HG03378 (cell line): ENCODE measurements at regions not wholly inside any gene's neighbourhood (a gene's known extent, or its start where the extent isn't known, plus 50 kb on each side); places are given as distances from the start of the nearest gene placed in this dataset.
"Not testable (repeated sequence)": the region's sequence is repeated elsewhere in the genome, so short reads cannot be mapped to it uniquely, and the experiment has no call there.

Experiments used
- ATAC-seq: cut with Tn5 transposase; IDR thresholded peaks from one replicate; pipeline ENCODE4 v1.9.1; 2021; ENCODE audit warnings: mild to moderate bottlenecking, moderate library complexity; ENCODE audit not compliant: unreplicated experiment

DNA sequence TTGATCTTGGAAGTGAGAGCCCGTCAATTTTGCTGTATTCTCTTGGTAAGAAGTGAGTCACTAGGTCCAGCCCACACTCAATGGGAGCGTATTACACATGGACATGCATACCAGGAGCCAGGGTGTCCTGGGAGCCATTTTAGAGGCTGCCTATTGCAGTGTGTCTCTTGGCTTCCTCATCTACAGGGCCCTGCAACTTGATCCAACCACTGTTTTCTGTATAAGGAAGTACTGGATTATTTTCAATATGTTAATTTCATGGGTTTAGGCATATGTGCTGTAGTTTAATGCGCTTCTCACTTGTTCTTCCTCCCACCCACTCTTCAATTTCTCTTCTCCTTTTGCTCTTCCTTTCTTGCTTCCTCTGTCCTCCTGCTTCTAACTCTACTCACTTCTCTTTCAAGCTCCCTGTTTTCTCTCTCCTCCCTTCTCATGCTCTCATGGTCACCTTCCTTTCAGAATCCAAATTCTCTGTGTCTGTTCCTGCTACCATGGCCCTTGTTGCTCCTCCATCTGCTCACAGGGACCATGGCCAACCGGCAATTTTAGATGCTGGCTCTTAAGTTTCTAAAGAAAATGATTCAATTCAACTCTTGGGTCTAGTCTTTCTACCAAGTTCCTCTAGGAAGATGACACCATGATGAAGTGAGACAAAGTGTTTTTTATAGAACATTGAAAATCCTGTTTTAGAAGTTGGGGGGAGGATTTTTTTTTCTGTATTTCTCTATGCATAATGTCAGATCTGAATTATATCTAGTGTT lies 152.0 kb upstream of the ZEB2 start:
- no peak for ATAC-seq

DNA sequence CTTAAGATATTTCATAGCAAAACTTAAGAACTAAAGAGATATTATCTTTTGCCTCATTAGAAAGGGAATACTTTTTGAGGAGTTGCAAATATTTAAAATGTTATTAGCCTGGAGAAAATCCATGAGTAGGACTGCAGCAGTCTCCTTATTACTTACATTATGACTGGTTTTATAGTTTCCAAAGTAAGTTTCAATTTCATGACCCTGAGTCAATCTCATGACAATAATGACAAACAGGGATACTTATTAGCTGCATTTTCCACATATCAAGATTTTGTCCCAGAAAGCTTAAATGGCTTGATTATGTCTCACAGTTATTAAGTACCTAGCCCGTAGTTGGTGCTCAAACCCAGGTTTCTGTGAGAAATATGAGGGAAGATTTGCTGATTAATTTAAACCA lies 150.8 kb upstream of the ZEB2 start:
- ATAC-seq = no peak

DNA sequence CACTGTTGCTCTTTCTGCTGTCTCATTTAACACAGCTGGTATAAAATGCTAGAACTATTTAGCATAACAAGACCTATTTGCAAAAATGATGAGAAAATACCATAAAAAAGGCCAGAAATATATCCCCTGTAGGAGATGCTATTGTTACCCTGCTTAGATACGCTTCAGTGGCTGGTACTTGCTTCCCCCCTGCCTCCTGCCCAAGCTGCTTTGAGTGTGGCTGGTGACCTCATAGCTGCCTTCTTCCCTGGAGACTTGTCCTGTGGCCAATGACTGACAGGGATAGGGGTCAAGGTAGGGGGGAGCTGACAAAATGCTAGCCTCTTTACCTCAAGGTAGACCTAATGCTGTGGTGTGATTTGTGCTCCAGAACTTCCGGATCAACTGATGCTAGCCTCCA lies 150.2 kb upstream of the ZEB2 start:
- no peak for ATAC-seq

DNA sequence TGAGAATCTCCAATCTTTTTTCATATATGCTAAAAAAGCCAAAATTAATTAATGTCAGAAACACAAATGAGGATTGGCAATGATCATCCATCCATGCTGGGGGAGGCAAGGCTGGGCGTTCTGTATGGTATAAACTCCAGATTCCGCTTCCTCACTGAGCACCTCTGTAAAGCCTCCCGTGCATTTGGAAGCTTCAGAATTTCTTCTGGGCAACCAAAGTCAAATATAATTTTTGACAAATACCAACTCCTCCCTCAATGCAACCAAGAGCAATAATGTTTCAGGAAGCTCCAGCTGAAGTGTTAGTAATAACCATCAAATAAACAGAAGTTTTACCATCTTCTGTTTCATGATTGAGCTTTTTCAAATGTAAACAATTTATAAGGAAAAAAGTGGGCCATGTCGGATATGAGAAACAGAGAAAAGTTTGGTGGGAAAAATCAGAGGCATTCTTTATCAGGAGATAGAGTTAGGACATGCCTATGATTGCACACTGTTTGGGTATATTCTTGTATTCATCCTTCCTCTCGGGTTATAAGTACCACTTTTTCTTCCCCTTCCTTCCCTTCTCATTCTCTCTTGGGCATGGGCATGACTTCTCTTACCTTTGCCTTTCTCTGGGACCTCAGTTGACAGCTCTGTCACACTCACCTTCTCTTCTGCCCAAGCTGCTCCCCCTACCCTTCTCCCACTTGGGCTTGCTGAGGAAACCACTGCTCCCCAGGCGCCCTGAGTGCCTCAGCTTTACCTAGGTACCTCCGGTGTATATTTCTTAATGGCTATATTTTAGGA lies 149.5 kb upstream of the ZEB2 start:
- ATAC-seq = no peak

DNA sequence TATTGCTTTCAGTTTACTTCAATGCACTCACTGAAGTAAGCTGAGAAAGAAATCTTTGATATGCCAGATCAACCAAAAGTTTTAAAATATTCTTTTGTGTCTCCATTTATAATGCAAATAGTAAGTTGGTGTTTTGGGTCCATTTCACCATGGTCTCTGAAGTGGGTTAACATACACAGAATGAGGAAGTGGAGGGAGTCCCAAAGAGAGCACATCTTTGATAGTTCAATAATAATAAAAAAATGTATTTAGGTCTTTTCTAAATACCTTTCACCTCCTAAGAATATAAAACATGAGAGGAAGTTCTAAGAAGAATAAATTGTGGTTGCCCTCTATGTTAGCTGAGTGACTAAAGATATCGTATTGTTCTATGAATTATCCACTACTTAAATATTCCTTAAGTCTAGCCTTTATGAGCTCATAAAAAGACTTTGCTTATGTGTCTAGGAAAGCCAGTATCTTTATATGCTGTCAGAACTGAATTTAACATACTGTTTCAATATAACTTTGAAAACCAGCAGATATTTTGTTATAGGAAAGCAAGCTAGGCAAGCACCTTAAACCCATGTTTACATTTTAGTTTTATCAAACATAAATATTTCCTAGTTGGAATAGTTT lies 148.7 kb upstream of the ZEB2 start:
- no peak for ATAC-seq

DNA sequence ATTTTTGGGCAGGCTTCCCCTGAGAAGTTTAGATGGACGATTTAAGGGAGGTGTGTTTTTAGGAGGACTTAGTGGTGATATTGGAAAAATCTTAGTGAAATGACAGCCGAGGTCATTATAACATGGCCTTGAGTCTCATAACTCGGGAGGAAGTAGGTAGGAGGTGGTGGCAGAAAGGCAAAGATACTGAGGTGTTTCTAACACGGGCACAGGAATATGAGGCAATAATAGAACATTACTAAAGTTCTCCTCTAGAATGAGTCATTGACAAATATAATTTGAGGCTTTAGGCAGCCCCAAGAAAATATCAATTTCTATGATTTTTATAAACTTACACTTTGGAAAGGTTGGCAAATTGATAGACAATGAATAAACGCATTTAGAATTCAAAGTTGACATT lies 146.1 kb upstream of the ZEB2 start:
- ATAC-seq = no peak

DNA sequence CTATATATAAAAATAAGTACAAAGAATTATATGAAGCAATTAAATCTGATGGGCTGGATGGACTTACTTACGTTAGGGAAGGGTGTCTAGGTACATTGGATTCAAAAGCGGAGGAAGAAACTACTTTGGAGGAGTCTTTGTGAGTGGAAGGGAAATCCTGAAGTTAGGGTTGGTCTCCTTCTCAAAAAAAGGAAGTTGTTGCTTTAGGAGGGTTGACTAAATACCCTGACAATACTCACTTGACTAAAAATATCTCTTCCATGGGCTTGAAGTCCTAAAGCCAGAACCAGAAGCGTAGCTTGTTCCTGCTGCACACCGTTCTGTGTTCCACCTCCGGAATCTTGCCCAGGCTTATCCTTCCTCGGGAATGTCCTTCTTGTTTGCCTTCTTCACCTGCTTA lies 143.3 kb upstream of the ZEB2 start:
- ATAC-seq = no peak

DNA sequence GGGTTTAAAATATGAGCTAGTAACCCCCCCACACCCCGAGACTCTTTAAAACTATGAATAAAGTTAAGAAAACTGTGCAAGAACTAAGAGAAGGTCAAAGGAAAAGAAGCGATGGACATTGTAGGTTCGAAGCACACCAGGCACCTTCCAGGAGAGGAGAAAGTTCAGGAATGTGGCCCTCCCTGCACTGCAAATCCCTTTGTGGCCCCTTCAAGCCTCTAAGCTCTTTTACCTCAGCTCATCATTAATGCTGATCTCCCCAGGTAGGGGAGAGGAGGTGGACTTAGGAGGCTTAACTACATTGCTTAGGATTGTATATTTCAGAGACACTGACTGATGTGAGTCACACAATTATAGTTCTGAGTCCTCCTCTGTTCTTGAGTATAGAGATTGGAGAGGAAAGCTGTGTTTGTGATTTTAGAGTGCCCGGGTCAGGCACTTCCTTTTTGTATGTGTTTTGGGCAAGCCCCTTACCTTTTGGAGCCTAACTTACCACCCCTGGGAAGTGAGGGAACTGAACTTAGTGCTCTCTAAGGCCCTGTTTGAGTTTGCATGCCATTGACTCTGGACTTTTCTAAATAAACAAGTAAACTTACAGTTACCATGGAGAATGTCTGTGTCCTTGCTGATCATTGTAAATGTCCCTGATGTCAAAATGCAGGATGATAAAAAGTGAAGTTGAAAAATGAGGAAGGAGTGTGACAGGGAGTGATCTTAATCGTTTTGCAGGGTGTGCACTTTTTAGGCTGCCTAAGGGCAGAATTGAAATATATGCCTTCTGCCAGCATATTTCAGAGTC lies 140.8 kb upstream of the ZEB2 start:
- ATAC-seq = no peak

DNA sequence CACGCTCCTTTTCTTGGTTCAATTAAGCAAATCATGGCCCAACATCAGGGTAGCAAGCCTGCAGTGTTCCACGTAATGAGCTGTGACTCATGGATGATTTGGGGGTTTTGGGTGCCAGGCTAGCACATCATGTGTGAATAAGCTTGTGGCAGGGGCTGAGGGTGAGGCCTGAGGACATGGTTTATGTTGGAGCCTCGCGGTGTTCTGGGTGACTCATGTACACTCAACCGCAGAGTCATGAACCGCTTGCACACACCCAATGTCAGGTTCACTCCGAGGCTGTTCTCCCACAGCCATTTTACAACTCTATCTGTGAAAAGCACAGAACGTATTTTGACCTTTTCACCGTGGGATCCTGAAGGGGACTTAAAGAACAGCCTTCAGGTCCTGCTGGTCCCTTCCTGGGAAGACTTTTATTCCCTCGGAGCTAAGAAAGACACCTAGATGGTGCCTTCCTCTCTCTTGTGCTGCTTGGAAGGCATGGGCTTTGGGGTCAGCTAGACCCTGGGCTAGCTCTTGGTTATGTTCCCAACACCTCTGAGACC lies 139.9 kb upstream of the ZEB2 start:
- ATAC-seq = peak; percentile 95

DNA sequence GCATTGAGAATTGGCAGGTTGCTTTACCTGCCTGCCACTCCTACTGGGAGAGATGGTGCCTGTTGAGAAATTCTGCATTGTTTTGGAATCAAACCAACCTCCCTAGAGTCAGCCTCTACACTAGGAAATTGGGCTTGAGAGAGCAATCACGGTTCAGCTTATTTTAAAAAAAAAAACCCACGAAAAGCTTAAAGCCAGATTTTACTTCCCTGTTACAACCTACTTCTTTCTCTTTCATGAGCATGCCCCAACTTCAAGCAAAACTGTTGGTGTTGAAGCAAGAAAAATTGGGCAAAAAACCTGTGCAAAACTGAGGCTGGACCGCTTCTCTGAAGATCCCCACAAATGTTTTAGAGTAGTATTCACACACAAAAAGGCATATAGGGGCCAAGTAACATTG lies 134.6 kb upstream of the ZEB2 start:
- ATAC-seq = no peak

DNA sequence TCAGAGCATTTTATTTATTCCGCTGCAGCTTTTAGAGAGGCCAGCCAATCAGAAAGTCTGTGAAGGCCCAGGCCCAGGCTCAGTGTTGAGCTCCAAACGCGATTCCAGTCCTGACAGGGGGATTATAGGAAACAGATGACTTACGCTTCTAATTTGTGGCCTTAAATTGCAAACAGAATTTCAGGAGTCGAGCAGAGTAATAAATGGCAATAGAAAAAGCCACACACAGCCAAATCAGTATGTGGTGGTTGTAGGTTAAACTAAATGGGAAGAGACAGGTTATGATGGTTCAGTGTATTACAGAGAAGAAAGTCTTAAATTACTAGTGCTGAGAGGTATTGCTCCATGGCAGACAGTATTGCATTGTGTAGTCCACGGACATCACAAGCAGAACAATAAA lies 131.0 kb upstream of the ZEB2 start:
- no peak for ATAC-seq

DNA sequence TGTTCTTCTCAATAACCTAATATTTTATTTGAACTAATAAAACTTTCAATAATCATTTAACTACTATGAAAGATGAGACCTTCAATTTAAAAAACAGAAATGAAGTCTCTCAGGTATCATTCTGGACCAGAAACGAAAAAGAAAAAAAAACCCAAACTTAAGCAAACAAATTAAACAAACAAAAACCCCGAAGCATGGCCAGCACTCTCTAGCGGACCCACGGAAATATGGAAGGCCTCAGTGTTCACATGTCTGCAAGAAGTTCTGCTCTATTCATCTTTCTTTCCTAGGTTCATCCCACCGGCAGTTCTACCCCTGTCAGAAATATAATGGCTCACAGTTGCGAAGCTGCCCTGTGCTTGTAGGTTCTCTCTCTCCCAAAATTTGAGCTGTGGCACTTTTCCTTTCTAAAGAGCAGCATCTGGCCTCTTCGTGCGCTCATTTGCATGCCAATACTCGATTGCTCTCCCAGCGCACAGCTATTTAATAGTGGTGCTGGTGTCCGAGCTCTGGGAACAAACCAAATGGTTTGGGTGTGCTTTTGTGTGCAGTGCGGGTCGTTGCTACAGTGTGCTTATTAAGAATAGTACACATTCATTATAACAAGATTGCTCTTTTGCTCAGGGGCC lies 129.0 kb upstream of the ZEB2 start:
- ATAC-seq = no peak

DNA sequence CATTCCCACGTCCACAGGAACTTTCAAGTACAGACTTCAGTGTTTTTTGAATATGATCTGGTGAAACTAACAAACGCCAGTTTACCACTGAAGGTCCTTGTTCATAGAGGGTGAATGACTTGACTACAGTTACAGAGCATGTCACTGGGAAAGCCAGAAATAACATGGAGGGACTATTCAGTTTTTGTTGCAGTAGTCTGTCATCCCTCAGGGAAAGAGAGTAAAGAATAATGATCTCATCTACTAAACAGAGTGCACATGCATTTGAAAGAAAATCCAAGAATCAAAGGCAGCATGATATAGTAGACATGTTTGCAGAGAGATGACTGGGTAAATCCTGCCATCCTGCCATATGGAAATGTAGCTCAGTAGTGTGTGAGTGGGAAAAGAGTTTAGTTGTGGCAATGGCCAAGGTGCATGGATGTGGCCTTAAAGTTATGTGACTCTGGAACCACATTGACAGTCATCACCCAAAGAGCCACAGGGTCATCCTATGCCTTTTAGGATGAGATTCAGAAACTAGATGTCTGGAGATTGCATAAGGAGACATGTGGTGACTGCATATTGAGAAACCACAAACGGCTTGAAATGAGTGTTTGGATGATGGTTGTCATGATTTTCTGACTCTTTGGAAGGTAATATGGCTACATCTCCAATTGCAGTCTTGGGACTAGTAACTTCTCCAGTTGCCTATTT lies 125.3 kb upstream of the ZEB2 start:
- ATAC-seq = no peak

DNA sequence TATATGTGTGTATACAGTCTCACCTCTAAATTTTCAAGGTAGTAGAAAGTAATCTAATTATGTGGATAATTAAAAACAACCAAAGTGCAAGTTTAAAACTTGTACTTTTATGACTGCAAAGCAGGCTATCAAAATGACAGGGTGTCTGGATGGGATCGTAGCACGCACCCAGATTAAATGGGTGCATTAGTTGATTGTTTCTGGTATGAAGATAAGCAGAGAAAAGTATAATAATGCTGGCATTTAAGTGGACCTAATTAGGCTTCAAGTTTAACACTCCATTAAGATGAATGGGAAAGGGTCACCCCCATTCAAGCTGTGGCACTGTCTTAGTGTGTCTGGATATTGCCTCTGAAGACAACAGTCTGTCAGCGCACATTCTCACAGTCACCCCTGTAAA lies 124.6 kb upstream of the ZEB2 start:
- ATAC-seq = no peak

DNA sequence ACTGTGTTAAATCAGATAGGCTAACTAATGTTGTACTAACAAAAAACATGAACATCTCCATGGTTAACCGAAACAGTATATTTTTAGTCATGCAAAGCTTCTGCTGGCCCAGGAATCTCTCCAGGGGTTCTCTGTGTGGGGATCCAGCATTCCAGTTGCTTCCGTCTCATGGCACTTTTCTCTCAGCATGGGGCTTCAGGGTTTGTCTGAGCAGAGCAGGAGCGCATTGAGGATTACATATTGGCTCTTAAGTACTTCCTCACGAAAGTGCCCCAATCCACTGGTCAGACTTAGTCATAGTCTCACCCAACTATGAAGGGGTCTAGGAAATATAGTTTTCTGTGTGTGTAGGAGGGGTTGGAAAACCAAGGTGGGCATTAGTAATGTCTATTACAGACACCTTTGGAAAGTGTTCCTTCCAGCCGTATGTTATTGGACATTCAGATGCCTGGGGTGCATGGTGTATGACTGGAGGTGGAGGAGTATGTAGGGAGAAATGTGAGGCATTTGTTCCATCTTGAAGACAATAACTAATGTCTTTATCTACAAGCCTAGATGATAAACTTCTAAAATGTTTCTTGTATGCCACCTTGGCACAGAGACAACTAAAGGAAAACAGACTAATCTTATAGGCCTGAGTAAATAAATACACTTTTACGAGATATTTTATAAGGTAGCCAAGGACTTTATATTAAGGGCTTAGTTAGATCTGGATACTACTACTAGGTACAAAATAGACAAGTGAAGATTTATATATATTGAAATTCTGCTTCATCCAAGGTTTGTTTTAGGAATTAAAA lies 123.8 kb upstream of the ZEB2 start:
- no peak for ATAC-seq

DNA sequence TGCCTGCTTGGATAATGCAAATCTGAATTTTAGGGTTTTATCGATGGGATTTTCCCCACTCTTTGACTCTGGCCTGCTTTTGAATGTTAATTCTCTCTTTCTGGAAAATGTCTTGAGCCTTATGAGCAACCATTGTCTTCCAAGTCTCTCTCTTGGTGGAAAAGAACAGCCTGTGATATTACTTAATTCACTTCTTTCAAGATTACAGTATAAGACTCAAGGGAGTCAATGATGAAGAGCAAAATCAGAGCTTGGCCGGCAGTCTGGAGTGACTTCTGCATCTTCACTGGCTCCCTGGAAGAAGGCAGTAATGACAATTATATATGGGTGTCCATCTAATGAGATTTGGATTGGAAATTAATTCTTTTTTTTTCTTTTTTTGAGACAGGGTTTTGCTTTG lies 122.9 kb upstream of the ZEB2 start:
- ATAC-seq = no peak

DNA sequence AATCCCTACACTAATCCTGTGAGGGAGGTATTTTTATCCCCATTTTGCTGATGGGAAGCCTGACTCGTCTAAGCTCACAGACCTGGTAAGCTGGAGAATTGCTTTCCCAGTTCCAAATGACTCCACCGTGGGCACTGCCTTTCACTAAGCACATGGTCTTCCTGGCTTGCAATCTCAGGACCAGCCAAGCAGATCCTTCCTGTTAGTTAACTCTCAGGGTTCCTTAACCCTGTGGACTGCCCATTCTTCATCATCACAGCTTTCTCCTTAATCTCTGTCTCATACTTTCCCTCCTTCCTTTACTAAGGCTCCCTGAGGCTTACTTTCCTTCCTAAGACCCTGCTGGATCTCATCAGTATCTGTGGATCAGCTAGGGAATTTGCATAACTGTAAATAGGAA lies 122.2 kb upstream of the ZEB2 start:
- ATAC-seq = no peak

DNA sequence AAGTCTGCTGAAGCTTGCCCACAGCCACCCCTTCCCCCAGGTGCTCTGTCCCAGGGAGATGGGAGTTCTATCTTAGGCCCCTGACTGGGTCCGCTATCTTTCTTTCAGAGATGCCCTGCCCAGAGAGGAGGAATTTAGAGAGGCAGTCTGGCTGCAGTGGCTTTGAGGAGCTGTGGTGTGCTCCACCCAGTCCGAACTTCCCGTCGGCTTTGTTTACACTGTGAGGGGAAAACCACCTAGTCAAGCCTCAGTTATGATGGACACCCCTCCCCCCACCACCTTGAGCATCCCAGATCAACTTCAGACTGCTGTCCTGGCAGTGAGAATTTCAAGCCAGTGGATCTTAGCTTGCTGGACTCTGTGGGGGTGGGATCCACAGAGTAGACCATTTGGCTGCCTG lies 118.3 kb upstream of the ZEB2 start:
- not testable (repeated sequence) for ATAC-seq

DNA sequence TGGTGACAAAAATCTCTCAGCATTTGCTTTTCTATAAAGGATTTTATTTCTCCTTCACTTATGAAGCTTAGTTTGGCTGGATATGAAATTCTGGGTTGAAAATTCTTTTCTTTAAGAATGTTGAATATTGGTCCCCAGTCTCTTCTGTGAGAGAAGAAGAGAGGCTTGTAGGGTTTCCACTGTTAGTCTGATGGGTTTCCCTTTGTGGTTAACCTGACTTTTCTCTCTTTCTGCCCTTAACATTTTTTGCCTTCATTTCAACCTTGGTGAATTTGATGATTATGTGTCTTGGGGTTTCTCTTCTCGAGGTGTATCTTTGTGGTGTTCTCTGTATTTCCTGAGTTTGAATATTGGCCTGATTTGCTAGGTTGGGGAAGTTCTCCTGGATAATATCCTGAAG lies 116.9 kb upstream of the ZEB2 start:
- not testable (repeated sequence) for ATAC-seq
